Astrocyte of the spinal cord (primary cell): ENCODE measurements at regions not wholly inside any gene's neighbourhood (a gene's known extent, or its start where the extent isn't known, plus 50 kb on each side); places are given as distances from the start of the nearest gene placed in this dataset.

Experiments used
- DNase-seq: peaks from one replicate; pipeline ENCODE4 v3.0.0; 2011; ENCODE audit warnings: low read depth, low spot score
- H3K4me3 ChIP-seq: 2 replicates; pipeline ENCODE4 v1.5.1; 2011; ENCODE audit warnings: low read depth, mild to moderate bottlenecking, low read length, moderate library complexity
- in situ Hi-C: cut with HindIII; loops from 2 replicates; pipeline ENCODE4 v1.10.0; 2017; ENCODE audit warnings: low sequenced_read_pairs
- TF ChIP-seq, protein P1 (sequence below): IDR thresholded peaks from 2 replicates; pipeline ENCODE4 v1.5.1; 2012; ENCODE audit warnings: low read depth, mild to moderate bottlenecking, low read length, inconsistent platforms

DNA sequence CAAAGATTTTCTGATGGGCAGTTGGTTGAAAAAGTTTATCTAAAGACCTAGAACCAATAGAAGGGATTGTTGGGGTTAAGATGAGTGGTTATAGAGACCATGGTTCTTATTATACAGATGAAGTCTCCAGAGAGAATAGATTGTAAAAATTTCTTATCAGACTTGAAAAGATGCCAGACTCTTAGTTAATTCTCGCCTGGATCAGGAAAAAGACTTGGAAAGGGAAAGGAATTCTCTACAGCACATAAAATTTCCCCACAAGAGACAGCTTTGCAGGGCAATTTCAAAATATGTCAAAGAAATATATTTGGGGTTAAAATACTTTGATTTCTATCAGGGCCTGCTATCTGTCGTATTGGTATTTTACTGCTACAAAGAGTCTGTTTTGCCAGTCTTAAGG is 582.6 kb downstream of the UTRN start:
- in situ Hi-C loops, result no loop called here
- no peak for DNase-seq
- TF ChIP-seq, protein P1, sequence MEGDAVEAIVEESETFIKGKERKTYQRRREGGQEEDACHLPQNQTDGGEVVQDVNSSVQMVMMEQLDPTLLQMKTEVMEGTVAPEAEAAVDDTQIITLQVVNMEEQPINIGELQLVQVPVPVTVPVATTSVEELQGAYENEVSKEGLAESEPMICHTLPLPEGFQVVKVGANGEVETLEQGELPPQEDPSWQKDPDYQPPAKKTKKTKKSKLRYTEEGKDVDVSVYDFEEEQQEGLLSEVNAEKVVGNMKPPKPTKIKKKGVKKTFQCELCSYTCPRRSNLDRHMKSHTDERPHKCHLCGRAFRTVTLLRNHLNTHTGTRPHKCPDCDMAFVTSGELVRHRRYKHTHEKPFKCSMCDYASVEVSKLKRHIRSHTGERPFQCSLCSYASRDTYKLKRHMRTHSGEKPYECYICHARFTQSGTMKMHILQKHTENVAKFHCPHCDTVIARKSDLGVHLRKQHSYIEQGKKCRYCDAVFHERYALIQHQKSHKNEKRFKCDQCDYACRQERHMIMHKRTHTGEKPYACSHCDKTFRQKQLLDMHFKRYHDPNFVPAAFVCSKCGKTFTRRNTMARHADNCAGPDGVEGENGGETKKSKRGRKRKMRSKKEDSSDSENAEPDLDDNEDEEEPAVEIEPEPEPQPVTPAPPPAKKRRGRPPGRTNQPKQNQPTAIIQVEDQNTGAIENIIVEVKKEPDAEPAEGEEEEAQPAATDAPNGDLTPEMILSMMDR, result no peak
- no peak overlapping the region for H3K4me3 ChIP-seq

DNA sequence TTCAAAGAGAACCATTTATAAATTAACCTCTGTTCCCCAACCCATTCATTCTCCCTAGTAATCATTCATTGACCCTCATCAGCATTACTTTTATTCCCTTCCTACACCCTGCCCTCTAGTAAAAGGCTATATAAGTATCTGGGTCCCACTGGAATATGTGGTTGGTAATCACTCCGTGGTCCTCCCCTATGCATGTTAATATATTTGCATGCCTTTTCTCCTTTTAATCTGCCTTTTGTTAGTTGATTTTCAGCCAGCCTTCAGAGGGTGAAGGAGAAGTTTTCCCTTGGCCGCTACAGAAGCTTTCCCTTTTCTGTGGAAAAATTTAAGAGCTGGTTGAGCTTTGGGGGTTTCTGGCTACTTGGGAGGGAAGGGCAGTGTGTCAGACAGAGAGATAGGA is 585.6 kb downstream of the UTRN start:
- no peak overlapping the region for H3K4me3 ChIP-seq
- in situ Hi-C loops, result no loop called here
- TF ChIP-seq, protein P1, result no peak
- DNase-seq, result no peak

DNA sequence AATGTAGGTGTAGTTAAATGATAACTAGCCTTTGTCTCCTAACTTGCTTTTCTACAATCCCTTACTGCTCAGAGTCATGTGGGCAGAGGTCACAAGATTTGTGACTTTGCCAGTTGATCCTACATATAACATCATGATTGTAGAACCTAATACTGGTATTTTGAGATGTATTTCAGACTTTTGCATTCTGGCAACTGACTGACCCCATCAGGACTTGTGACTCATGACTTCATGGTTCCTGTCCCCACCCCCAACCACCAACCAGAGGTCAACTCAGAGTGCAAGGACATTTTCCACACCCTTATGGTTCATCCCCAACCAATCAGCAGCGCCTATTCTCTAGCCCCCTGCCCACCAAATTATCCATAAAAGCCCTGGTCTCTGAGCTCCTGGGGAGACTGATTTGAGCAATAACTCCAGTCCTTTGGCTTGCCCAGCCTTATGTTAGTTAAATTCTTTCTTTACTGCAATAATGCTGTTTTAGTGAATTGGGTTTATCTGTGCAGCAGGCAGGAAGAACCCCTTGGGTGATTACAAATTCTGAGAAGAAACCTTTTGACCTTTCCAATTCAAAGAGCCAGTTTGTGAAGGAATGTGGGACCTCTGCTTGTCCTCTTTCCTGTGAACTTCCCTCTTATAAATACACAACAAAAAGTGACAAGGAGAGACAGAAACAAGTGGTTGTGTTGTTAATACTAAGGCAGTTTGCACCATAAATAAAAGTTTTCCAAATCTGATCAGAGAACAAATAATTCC is 588.7 kb downstream of the UTRN start:
- DNase-seq, result no peak
- H3K4me3 ChIP-seq, result no peak overlapping the region
- in situ Hi-C loops, result no loop called here
- TF ChIP-seq, protein P1, result no peak

DNA sequence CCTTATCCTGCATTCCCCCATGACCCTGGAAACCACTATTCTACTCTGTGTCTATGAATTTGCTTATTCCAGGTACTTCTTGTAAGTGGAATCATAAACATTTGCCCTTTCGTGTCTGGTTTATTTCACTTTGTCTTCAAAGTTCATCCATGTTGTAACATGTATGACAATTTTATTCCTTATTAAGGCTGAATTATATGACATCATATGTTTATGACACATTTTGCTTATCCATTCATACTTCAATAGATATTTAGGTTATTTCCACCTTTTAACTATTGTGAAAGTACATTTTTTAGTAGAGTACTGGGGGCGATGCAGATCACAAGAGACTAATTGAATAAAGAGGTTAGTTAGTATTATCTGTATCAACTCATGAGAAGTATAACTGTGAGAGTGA is 591.6 kb downstream of the UTRN start:
- TF ChIP-seq, protein P1, result no peak
- DNase-seq, result no peak
- in situ Hi-C loops, result no loop called here
- H3K4me3 ChIP-seq, result no peak overlapping the region

DNA sequence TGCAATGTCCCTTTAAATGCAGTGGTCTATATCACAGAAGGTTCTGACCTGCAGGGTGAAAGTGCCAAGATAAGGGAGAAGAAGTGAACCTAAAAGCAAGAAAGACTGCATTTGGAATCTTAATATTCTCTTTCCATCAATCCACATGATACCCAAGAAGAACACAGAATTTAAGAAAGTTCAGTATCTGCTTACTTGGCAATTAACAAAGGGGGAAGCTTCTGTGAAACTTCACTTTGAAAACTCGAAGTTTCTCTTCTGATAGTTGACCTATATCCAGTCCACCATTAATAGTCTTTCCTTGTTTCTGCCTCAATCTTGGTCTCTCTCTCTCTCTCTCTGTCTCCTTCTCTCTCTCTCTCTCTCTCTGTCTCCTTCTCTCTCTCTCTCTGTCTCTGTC is 592.0 kb downstream of the UTRN start:
- TF ChIP-seq, protein P1, result no peak
- H3K4me3 ChIP-seq, result no peak overlapping the region
- in situ Hi-C loops, result no loop called here
- DNase-seq, result no peak

DNA sequence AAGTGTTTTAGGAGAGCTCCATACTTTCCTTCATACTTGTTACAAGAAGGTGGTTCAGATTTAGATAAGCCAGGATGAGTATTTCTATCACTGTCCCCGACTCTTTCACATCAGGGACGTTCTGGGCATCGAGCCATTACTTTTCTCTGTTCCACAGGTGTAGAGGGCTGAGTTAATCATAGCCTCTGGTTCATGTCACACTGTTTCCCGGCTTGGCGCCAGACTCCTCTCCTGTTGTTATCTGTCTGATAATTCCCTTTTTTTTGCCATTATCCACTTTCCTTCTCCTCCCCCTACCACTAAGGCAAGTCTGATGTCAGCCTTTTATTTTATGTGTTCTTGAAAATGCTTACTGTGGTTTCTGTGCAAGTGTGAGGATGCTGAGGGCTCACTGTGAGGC is 593.4 kb downstream of the UTRN start:
- in situ Hi-C loops, result no loop called here
- H3K4me3 ChIP-seq, result no peak overlapping the region
- no peak for DNase-seq
- TF ChIP-seq, protein P1, result no peak
